ENCODE measurements at regions not wholly inside any gene's neighbourhood (a gene's known extent, or its start where the extent isn't known, plus 50 kb on each side); places are given as distances from the start of the nearest gene placed in this dataset.
A peak's percentile ranks its signal among the peaks of the same experiment; 100 is the strongest.

DNA sequence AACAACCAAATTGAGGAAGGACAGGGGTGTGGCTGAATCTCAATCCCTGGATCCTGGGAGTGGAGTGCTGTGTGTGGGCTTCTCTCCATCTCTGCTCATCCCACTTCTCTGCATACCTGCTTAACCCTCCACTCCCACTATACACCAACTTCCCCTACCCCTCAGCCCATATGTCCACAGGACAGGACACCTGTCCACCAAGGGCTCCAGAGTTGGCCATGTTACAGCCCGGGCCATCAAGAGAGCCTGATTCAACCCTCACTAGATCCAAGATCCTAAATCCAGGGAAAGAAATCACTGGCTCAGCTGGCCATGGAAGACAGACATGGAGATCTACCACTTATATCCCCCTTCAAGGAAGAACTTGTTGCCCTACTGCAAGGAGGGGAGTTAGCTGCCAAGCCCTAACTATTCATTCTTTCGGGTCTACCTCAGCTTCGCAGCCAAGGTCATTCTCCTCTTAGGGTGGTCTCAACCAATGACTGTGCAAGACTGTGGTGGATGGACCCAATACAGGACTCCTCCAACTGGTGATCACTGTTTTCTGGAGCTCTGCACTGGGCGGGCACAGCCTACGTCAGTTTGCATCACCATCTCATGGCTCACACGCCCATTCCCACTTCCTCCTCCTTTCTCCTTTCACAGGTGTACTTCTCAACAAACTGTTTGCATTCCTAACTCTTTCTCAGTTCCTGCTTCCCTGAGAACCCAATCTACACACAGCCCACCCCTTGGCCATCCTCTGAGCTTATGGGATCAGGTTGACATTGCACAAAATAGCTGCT, 53.7 kb upstream of the ZBTB43 start:
- DNase-seq: peak in 1 of 2 experiments; percentile 1

DNA sequence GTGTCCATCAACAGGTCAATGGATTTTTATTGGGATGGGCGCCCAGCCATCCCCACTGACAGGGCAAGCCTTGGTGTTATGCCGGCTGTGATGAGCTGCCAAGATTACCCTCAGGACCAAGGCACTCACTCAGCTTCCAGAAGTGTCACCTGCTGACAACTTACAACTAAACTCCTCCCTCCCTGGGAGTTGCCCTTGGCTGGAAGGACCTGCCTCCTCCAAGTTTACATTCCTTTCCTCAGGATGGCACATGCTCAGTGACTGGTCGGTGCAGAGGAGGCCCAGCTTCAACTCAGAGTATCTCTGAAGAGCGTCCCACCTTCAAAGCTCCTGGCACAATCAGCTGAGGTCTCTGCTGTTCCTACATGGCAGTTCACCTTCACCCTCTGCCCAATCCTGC, 52.5 kb upstream of the ZBTB43 start:
- peak in 1 of 2 experiments; percentile 7 for DNase-seq

DNA sequence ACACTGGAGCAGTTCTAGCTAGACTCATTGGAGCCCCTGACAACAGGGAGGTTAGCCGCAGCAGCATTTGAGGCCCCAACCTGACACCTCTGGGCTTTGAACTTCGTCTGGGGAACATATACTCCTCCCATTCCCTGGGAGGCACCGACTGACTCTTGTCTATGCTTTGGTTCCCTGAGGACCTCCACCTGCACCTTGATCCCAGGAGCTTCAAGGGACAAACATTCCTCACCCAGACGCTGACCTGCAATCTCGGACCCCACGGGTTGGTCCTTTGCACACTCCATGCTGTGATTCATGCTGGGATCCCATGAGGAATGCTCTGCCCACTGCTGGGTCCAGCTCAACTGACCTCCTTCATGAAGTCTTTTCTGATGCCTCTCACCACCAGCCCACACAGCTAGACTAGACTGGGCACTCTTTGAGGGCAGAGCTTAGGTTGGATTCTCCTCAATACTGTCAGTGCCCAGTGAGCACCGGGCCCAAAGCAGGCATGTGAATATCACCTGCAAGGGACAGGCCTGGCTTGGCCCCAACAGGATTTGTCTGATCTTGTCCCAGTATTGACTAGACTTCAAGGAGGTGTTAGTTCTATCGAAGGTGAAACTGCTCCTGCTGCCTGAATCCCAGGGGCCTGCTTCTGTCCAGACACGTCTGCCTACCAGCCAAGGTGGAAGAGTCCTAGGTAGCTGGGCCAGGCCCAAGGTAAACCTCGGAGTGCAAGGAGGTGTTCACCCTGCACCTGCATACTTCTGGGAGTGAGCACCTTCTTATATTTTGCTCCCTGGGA, 51.8 kb upstream of the ZBTB43 start:
- DNase-seq: peak in 1 of 2 experiments; percentile 4

DNA sequence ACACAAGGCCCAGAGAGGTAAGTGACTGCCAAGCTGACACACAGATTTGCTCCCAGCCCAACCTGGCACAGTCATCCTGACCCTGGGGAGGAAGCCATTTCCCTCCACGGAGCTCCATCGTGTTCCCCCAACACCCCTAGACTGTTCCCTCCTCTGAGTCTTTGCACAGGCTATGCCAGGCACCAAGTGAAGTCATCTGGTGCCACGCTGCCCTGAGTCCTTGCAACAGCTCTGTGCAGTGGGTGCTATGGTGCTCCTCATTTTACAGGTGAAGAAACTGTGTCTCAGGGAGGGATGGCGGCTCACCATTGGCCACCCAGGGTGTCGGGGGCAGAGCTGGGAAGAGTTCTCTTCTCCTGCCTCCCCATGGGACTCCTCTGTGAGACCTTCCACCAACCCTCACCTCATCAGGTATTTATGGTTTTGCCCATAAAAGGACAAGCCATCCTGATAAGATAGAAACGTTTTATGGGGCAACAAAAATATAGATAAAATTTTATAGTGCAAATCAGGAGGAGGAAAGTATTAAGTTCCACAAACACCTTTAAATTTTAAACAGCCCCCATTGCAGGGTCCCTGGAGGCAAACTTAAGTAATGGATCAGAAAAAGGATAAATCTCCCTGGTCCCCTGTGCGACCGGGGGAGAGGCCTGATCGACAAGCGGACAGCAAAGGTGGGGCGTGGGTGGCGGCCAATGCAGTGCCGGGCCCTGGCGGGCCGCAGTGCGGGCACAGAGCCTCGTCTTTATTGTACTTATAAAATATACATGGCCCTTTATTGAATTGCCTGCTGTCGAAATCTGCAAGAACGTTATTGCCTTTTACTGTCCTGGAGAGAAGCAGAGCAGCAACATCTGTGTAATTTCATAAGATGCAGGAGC, 50.2 kb upstream of the ZBTB43 start:
- DNase-seq: no peak

Data from activated T-cell treated with anti-CD3 and anti-CD28 coated beads, Interleukin-2, amount 50 U/mL, for 48 hours (primary cell).